ENCODE measurements at regions not wholly inside any gene's neighbourhood (a gene's known extent, or its start where the extent isn't known, plus 50 kb on each side); places are given as distances from the start of the nearest gene placed in this dataset.

GRCh38 chr9:113753398-113754119, 122.5 kb upstream of the ZNF618 start:
- no peak overlapping the region for H3K9ac ChIP-seq (ENCODE audit: low read depth, low read length)
- H3K27me3 ChIP-seq (ENCODE audit: insufficient read depth, low read length) = peaks cover 6% of the 10 kb centered on the region; the same call in 1 of the 2 replicates
- no peak overlapping the region for H3K4me3 ChIP-seq (ENCODE audit: low read length)
- no peaks in the 10 kb centered on the region for H3K9me3 ChIP-seq (ENCODE audit: insufficient read depth, low read depth, low read length)
- no peak overlapping the region for H3K27ac ChIP-seq (ENCODE audit: low read length)
- no peaks in the 10 kb centered on the region for H3K36me3 ChIP-seq (ENCODE audit: insufficient read depth, low read depth, low read length)
- peaks cover 8% of the 10 kb centered on the region; the same call in 1 of the 2 replicates for H3K4me1 ChIP-seq (ENCODE audit: insufficient read depth, low read length)

GRCh38 chr9:113754739-113755138, 121.4 kb upstream of the ZNF618 start:
- Histone ChIP-seq H3K27me3 (ENCODE audit: insufficient read depth, low read length) (peaks cover 6% of the 10 kb centered on the region; the same call in 1 of the 2 replicates), H3K36me3 (ENCODE audit: insufficient read depth, low read depth, low read length) (no peaks in the 10 kb centered on the region), H3K4me3 (ENCODE audit: low read length) (no peak overlapping the region), H3K9ac (ENCODE audit: low read depth, low read length) (no peak overlapping the region), H3K4me1 (ENCODE audit: insufficient read depth, low read length) (peaks cover 8% of the 10 kb centered on the region; the same call in 1 of the 2 replicates), H3K9me3 (ENCODE audit: insufficient read depth, low read depth, low read length) (no peaks in the 10 kb centered on the region), H3K27ac (ENCODE audit: low read length) (no peak overlapping the region)

DNA sequence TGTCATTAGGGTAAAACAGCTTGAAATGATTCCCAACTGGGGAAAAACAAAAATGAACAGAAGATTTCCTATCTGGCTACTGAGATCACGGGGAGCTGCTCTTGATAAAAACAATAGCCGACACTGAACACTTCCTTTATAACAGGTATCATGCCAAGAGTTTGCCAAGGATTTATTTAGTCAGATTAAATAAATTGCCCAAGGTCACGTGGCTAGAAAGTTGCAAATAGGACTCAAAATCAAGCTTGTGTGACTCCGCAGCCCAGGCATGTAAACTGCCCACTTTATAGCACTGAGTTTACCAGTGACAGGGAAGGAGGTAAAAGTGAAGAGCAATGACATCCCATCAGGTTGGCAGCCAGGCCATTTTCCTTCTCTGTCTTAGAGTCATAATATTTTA, 120.7 kb upstream of the ZNF618 start:
- Histone ChIP-seq H3K9ac (ENCODE audit: low read depth, low read length) (no peak overlapping the region), H3K4me3 (ENCODE audit: low read length) (no peak overlapping the region), H3K4me1 (ENCODE audit: insufficient read depth, low read length) (peaks cover 8% of the 10 kb centered on the region; the same call in 1 of the 2 replicates), H3K27ac (ENCODE audit: low read length) (no peak overlapping the region), H3K36me3 (ENCODE audit: insufficient read depth, low read depth, low read length) (no peaks in the 10 kb centered on the region), H3K9me3 (ENCODE audit: insufficient read depth, low read depth, low read length) (no peaks in the 10 kb centered on the region), H3K27me3 (ENCODE audit: insufficient read depth, low read length) (peaks cover 6% of the 10 kb centered on the region; the same call in 1 of the 2 replicates)

DNA sequence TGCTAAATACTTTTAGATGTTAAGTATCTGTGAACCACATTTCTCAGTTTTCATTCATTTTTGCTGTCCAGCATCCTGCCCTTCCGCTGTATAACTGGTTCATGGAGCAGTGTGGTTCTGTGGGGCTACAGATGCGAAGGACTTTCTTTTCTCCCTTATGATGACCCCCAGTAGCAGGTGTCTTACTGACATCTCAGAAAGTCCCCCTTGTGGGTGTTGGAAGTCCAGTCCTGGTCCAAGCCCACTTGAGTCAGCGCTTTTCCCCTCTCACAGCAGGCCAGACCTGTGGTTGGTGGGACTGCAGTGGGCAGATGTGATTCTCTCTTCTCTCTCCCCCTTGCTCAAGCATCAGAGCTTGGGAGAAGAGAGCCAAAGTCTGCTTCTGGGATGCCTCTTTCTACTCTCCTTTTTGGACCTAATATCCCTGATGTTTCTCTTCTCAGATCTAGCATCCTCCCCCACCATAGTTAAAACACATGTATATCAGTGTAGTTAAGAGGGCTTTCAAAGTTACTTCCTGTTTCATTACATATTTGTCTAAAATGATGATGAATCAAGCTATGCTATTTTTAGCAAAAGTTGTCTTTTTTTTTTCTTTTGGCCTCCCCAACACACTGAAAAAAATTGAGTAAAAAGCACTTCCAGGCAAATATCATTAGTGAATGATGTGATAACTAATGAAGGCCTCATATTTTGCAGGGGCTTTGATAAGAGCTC, 119.5 kb upstream of the ZNF618 start:
- Histone ChIP-seq H3K27ac (ENCODE audit: low read length) (no peak overlapping the region), H3K4me3 (ENCODE audit: low read length) (no peak overlapping the region), H3K4me1 (ENCODE audit: insufficient read depth, low read length) (peaks cover 8% of the 10 kb centered on the region; the same call in 1 of the 2 replicates), H3K9me3 (ENCODE audit: insufficient read depth, low read depth, low read length) (no peaks in the 10 kb centered on the region), H3K27me3 (ENCODE audit: insufficient read depth, low read length) (peaks cover 6% of the 10 kb centered on the region; the same call in 1 of the 2 replicates), H3K9ac (ENCODE audit: low read depth, low read length) (no peak overlapping the region), H3K36me3 (ENCODE audit: insufficient read depth, low read depth, low read length) (no peaks in the 10 kb centered on the region)

- no peaks in the 10 kb centered on the region for H3K9me3 ChIP-seq (ENCODE audit: insufficient read depth, low read depth, low read length)
- H3K27ac ChIP-seq (ENCODE audit: low read length) = no peak overlapping the region
- no peak overlapping the region for H3K4me3 ChIP-seq (ENCODE audit: low read length)
- no peaks in the 10 kb centered on the region for H3K4me1 ChIP-seq (ENCODE audit: insufficient read depth, low read length)
- H3K36me3 ChIP-seq (ENCODE audit: insufficient read depth, low read depth, low read length) = no peaks in the 10 kb centered on the region
- H3K9ac ChIP-seq (ENCODE audit: low read depth, low read length) = no peak overlapping the region
- no peaks in the 10 kb centered on the region; the same call in 1 of the 2 replicates for H3K27me3 ChIP-seq (ENCODE audit: insufficient read depth, low read length)
Measured at GRCh38 chr9:113763429-113763828, 112.7 kb upstream of the ZNF618 start.

DNA sequence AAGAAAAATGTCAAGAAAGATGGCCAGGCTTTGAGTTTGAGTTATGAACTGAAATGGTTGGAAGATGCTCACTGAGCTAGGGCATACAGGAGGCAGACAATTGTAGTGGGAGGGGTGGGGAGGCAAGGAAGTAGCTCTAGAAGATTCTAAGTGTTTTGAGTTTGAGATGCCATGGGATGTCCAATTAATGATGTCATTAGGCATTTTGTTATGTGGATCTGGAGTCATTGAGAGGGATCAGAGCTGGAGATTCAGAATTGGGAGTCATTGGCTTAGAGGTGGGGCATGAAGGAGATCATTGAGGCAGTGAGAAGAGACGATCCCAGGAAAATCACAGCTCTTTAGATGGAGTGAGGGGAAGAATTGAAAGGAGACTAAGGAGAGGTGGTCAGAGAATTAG, 111.5 kb upstream of the ZNF618 start:
- Histone ChIP-seq H3K27ac (ENCODE audit: low read length) (no peak overlapping the region), H3K36me3 (ENCODE audit: insufficient read depth, low read depth, low read length) (no peaks in the 10 kb centered on the region), H3K4me3 (ENCODE audit: low read length) (no peak overlapping the region), H3K27me3 (ENCODE audit: insufficient read depth, low read length) (no peaks in the 10 kb centered on the region; the same call in 1 of the 2 replicates), H3K4me1 (ENCODE audit: insufficient read depth, low read length) (no peaks in the 10 kb centered on the region), H3K9me3 (ENCODE audit: insufficient read depth, low read depth, low read length) (no peaks in the 10 kb centered on the region), H3K9ac (ENCODE audit: low read depth, low read length) (no peak overlapping the region)

DNA sequence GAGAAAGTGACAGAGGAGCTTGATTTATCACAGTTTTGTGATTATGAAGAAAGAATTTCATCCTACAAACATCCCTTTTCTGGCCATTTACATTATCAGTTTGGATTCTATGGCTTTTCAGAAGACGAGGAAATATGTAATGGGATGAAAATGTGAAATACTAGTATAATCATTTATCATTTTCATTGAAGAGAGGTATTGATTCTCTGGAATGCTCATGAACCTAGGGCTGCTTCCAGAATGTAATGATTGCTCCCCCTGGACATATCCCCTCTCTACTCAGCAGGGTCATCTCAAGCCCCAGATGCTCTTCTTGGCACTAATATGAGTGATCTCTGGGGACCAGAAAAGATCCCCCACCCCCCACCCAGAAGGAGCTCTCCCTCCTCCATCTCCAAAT, 106.7 kb upstream of the ZNF618 start:
- no peaks in the 10 kb centered on the region; the same call in 1 of the 2 replicates for H3K27me3 ChIP-seq (ENCODE audit: insufficient read depth, low read length)
- H3K36me3 ChIP-seq (ENCODE audit: insufficient read depth, low read depth, low read length) = no peaks in the 10 kb centered on the region
- no peak overlapping the region for H3K9ac ChIP-seq (ENCODE audit: low read depth, low read length)
- no peak overlapping the region for H3K4me3 ChIP-seq (ENCODE audit: low read length)
- H3K4me1 ChIP-seq (ENCODE audit: insufficient read depth, low read length) = no peaks in the 10 kb centered on the region
- no peaks in the 10 kb centered on the region for H3K9me3 ChIP-seq (ENCODE audit: insufficient read depth, low read depth, low read length)
- H3K27ac ChIP-seq (ENCODE audit: low read length) = no peak overlapping the region

DNA sequence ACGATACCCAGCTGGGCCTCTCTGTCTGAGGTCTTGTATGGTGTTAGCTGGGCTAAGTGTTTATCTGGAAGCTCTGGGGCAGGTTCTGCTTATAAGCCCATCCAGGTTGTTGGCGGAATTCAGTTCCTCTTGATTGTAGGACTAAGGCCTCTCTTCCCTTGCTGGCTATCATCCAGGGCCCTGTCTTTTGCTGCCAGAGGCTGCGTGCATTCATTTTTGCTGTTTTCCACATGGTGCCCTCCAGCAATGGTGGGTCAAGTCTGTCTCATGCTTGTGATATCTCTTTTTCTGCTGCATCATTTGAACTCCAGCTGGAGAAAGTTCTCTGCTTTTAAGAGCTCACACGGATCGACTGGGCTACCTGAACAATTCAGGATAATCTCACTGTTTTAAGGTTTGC, 105.7 kb upstream of the ZNF618 start:
- Histone ChIP-seq H3K4me3 (ENCODE audit: low read length) (no peak overlapping the region), H3K9ac (ENCODE audit: low read depth, low read length) (no peak overlapping the region), H3K9me3 (ENCODE audit: insufficient read depth, low read depth, low read length) (no peaks in the 10 kb centered on the region), H3K27me3 (ENCODE audit: insufficient read depth, low read length) (no peaks in the 10 kb centered on the region; the same call in 1 of the 2 replicates), H3K36me3 (ENCODE audit: insufficient read depth, low read depth, low read length) (no peaks in the 10 kb centered on the region), H3K27ac (ENCODE audit: low read length) (no peak overlapping the region), H3K4me1 (ENCODE audit: insufficient read depth, low read length) (no peaks in the 10 kb centered on the region)

DNA sequence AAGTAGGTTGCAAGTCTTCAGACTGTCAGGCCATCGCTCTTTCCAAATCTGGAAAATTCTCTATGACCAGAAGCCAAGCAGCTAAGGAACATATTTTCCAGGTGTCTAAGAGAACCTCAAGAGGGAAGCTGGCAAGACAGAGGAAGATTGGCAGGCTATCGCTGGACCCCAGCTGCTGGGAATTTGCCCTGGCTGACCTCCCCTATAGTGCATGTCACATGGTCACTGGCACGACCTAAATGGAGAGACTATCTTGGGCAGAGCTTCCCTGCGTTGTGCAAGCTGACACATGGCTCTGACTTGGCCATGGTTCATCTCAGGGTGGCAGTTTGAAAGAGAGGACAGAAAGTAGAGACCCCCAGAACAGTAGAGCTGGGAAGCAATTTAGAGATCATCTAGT, 104.9 kb upstream of the ZNF618 start:
- H3K4me1 ChIP-seq (ENCODE audit: insufficient read depth, low read length) = no peaks in the 10 kb centered on the region
- no peaks in the 10 kb centered on the region for H3K9me3 ChIP-seq (ENCODE audit: insufficient read depth, low read depth, low read length)
- H3K36me3 ChIP-seq (ENCODE audit: insufficient read depth, low read depth, low read length) = no peaks in the 10 kb centered on the region
- no peak overlapping the region for H3K9ac ChIP-seq (ENCODE audit: low read depth, low read length)
- no peak overlapping the region for H3K27ac ChIP-seq (ENCODE audit: low read length)
- H3K27me3 ChIP-seq (ENCODE audit: insufficient read depth, low read length) = no peaks in the 10 kb centered on the region; the same call in 1 of the 2 replicates
- H3K4me3 ChIP-seq (ENCODE audit: low read length) = no peak overlapping the region

DNA sequence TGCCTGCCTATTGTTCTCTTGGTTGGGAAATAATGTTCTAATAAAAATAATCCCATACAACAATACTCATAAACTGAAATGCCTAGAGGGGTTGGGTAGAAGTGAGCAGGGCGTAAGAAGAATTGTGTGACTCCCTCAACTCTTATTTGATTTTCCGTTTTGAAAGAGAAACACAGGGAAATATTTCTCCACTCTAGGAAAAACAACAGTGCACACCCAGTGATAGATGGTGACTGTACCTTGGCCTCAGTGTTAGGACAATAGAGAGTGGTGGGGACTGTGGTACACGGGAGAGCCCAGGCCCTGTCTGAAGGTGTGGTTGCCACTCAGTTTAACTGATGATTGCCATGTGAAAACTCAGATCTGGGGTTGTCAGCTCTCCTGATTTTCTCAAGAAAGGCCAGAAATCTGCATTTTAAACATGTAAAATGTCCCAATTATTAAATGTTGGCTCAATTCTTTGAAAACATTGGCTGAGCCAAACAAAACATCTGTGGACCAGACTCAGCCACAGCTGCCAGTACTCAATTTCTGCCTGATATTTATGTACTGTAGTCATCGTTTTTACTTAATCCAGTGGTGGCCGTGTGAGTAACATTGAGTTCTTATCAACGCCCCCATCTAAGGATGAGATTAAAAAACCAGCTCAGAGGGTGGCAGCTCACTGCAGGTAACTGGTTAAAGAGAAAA, 103.8 kb upstream of the ZNF618 start:
- H3K9me3 ChIP-seq (ENCODE audit: insufficient read depth, low read depth, low read length) = no peaks in the 10 kb centered on the region
- no peaks in the 10 kb centered on the region for H3K27me3 ChIP-seq (ENCODE audit: insufficient read depth, low read length)
- no peak overlapping the region for H3K27ac ChIP-seq (ENCODE audit: low read length)
- H3K36me3 ChIP-seq (ENCODE audit: insufficient read depth, low read depth, low read length) = no peaks in the 10 kb centered on the region
- H3K4me3 ChIP-seq (ENCODE audit: low read length) = no peak overlapping the region
- H3K4me1 ChIP-seq (ENCODE audit: insufficient read depth, low read length) = no peaks in the 10 kb centered on the region
- H3K9ac ChIP-seq (ENCODE audit: low read depth, low read length) = no peak overlapping the region

DNA sequence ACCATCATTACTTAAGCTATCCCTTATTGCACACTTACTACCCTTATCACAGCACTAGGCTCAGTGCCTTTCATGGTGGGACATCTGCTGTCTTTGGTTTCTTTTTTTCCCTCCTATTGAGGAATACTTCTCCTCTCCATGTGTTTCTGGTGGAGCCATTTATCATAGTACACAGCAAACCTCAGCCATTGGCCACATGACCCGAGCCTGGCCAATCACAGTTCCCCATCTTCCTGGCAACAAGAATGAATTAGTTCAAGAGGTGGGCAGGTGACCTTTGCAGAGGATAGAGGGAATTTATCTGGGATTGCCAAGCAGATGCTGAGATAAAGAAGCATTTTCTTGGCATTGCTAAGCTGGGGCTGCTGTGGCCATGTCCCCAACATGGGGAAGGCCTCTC, 101.1 kb upstream of the ZNF618 start:
- H3K27ac ChIP-seq (ENCODE audit: low read length) = no peak overlapping the region
- no peak overlapping the region for H3K9ac ChIP-seq (ENCODE audit: low read depth, low read length)
- H3K27me3 ChIP-seq (ENCODE audit: insufficient read depth, low read length) = no peaks in the 10 kb centered on the region
- no peak overlapping the region for H3K4me3 ChIP-seq (ENCODE audit: low read length)
- no peaks in the 10 kb centered on the region for H3K9me3 ChIP-seq (ENCODE audit: insufficient read depth, low read depth, low read length)
- H3K4me1 ChIP-seq (ENCODE audit: insufficient read depth, low read length) = no peaks in the 10 kb centered on the region
- no peaks in the 10 kb centered on the region for H3K36me3 ChIP-seq (ENCODE audit: insufficient read depth, low read depth, low read length)
